HCT116 (cell line): ENCODE measurements at regions not wholly inside any gene's neighbourhood (a gene's known extent, or its start where the extent isn't known, plus 50 kb on each side); places are given as distances from the start of the nearest gene placed in this dataset.

Experiments
- ATAC-seq: fragments of 200-7000 bp; cut with Tn5 transposase; 2 replicates; pipeline ENCODE4 v1.9.1; 2020; ENCODE audit warnings: mild to moderate bottlenecking, moderate library complexity
- BruUV-seq: library from RNA; stranded (reverse); fragments of 400-500 nt; replicated peaks from 2 replicates; lab custom pipeline; 2021; lab: Mats Ljungman, UMichigan
- CTCF ChIA-PET: fragments of 300-600 bp; sonication (Branson Sonifier 250); formaldehyde crosslinking; loops from one replicate; lab custom pipeline; 2021; ENCODE audit warnings: antibody characterized with exemption; lab: Charles Lee
- POLR2A ChIA-PET: fragments of 300-600, 350-600 bp; sonication (Branson Sonifier 250); formaldehyde crosslinking; loops from one replicate; lab custom pipeline; 2021; ENCODE audit warnings: antibody characterized with exemption; lab: Charles Lee
- RAD21 ChIA-PET, 2 experiments: fragments of 300-600 bp; sonication (Branson Sonifier 250); formaldehyde crosslinking; loops; one replicate each; lab custom pipeline; 2023; ENCODE audit warnings: low total read pairs in 2 of 2; ENCODE audit not compliant: uncharacterized antibody in 2 of 2, unreplicated experiment in 2 of 2, low non-redundant PET in 1 of 2; lab: Charles Lee
- DNase-seq: peaks from one replicate; pipeline ENCODE4 v3.0.0-alpha.2; 2010; ENCODE audit warnings: low read depth, low spot score
- H2AFZ ChIP-seq: fragments of 200-600 bp; shearing (Covaris generic), sonication (generic); 2 replicates; pipeline ENCODE4 v1.6.1; 2017; ENCODE audit warnings: low read depth, mixed run types, mixed read lengths, antibody characterized with exemption, low read length; ENCODE audit not compliant: poor library complexity, severe bottlenecking
- H3K27ac ChIP-seq: 2 replicates; pipeline ENCODE4 v1.5.1; 2012; ENCODE audit warnings: low read depth, low read length
- H3K27me3 ChIP-seq: fragments of 200-600 bp; sonication (generic); 2 replicates; pipeline ENCODE4 v1.6.1; 2016; ENCODE audit warnings: mixed run types, low read length, mixed read lengths; ENCODE audit not compliant: insufficient read depth
- H3K36me3 ChIP-seq, 2 experiments: fragments of 200-500 bp in 1 of 2; fragments of 200-600 bp in 1 of 2; sonication (Bioruptor generic) in 1 of 2; sonication (generic) in 1 of 2; 2 replicates each; pipeline versions ENCODE4 v1.5.1 to v1.6.1; 2014 to 2016; ENCODE audit warnings: low read length in 2 of 2, inconsistent platforms in 1 of 2, mixed read lengths in 1 of 2, mixed run types in 1 of 2; ENCODE audit not compliant: insufficient read depth in 2 of 2, control insufficient read depth in 1 of 2
- H3K4me1 ChIP-seq, 2 experiments: fragments of 200-600 bp in 1 of 2; sonication (generic) in 1 of 2; 2 replicates each; pipeline versions ENCODE4 v1.5.1 to v1.6.1; 2012 to 2017; ENCODE audit warnings: low read length in 2 of 2, inconsistent platforms in 1 of 2, mild to moderate bottlenecking in 1 of 2, mixed read lengths in 1 of 2, mixed run types in 1 of 2, moderate library complexity in 1 of 2; ENCODE audit not compliant: insufficient read depth in 2 of 2, control insufficient read depth in 1 of 2
- H3K4me2 ChIP-seq: fragments of 200-600 bp; sonication (generic); 2 replicates; pipeline ENCODE4 v1.6.1; 2017; ENCODE audit warnings: mixed run types, low read length, mixed read lengths
- H3K4me3 ChIP-seq, 2 experiments: fragments of 200-600 bp in 1 of 2; sonication (generic) in 1 of 2; replicated peaks in 1 of 2; 2 replicates each; pipeline ENCODE4 v1.5.1; 2011 to 2016; ENCODE audit warnings: low read length in 2 of 2, control low read depth in 1 of 2, low read depth in 1 of 2, mild to moderate bottlenecking in 1 of 2, mixed read lengths in 1 of 2, mixed run types in 1 of 2
- H3K79me2 ChIP-seq: fragments of 200-600 bp; sonication (generic); 2 replicates; pipeline ENCODE4 v1.6.1; 2017; ENCODE audit warnings: mild to moderate bottlenecking, mixed run types, low read length, moderate library complexity, mixed read lengths; ENCODE audit not compliant: insufficient read depth
- H3K9ac ChIP-seq: fragments of 200-600 bp; sonication (generic); 2 replicates; pipeline ENCODE4 v1.6.1; 2016; ENCODE audit warnings: low read length, mixed read lengths
- H3K9me2 ChIP-seq: fragments of 200-600 bp; sonication (generic), shearing (Covaris generic); 2 replicates; pipeline ENCODE4 v1.6.1; 2017; ENCODE audit warnings: mixed run types, mild to moderate bottlenecking, moderate library complexity; ENCODE audit not compliant: insufficient read depth
- H3K9me3 ChIP-seq, 2 experiments: fragments of 200-500 bp in 1 of 2; fragments of 200-600 bp in 1 of 2; sonication (Bioruptor generic) in 1 of 2; sonication (generic) in 1 of 2; 2 replicates each; pipeline ENCODE4 v1.6.1; 2014 to 2017; ENCODE audit warnings: low read length in 2 of 2, mixed read lengths in 2 of 2, inconsistent platforms in 1 of 2, low read depth in 1 of 2, mild to moderate bottlenecking in 1 of 2, mixed run types in 1 of 2, moderate library complexity in 1 of 2; ENCODE audit not compliant: control insufficient read depth in 1 of 2, insufficient read depth in 1 of 2
- H4K20me1 ChIP-seq: fragments of 200-600 bp; sonication (generic), shearing (Covaris generic); 2 replicates; pipeline ENCODE4 v1.6.1; 2017; ENCODE audit warnings: mixed run types, mild to moderate bottlenecking, moderate library complexity; ENCODE audit not compliant: insufficient read depth
- CBX3 ChIP-seq: IDR thresholded peaks from 2 replicates; pipeline ENCODE4 v1.6.1; 2012; ENCODE audit warnings: low read depth
- CEBPB ChIP-seq: IDR thresholded peaks from 2 replicates; pipeline ENCODE4 v1.6.1; 2012; ENCODE audit warnings: low read depth
- CTCF ChIP-seq, 3 experiments: fragments of 200-600 bp in 1 of 3; sonication (generic) in 1 of 3; IDR thresholded peaks in 2 of 3; conservative IDR thresholded peaks in 1 of 3; 2 replicates each; pipeline ENCODE4 v1.5.1; 2012 to 2017; ENCODE audit warnings: low read depth in 2 of 3, low read length in 2 of 3, antibody characterized with exemption in 1 of 3, borderline replicate concordance in 1 of 3, control low read depth in 1 of 3, mild to moderate bottlenecking in 1 of 3, mixed read lengths in 1 of 3, mixed run types in 1 of 3, moderate library complexity in 1 of 3; ENCODE audit not compliant: insufficient read depth in 1 of 3
- EGR1 ChIP-seq: IDR thresholded peaks from 2 replicates; pipeline ENCODE4 v1.6.1; 2012; ENCODE audit warnings: low read depth
- EZH2 ChIP-seq: fragments of 200-600 bp; sonication (generic); IDR thresholded peaks from 2 replicates; pipeline ENCODE4 v1.6.1; 2017; ENCODE audit warnings: antibody characterized with exemption, mixed run types
- EZH2phosphoT487 ChIP-seq: fragments of 200-600 bp; IDR thresholded peaks from 2 replicates; pipeline ENCODE4 v1.6.1; 2018; ENCODE audit warnings: antibody characterized with exemption, borderline replicate concordance
- FOSL1 ChIP-seq: IDR thresholded peaks from 2 replicates; pipeline ENCODE4 v1.6.1; 2012; ENCODE audit warnings: low read depth
- JUND ChIP-seq: IDR thresholded peaks from 2 replicates; pipeline ENCODE4 v1.6.1; 2012
- MAX ChIP-seq: IDR thresholded peaks from 2 replicates; pipeline ENCODE4 v1.6.1; 2012
- POLR2A ChIP-seq: IDR thresholded peaks from 2 replicates; pipeline ENCODE4 v1.7.0; 2011; ENCODE audit warnings: borderline replicate concordance; ENCODE audit not compliant: insufficient read depth, insufficient read length; ENCODE audit errors: extremely low read depth
- REST ChIP-seq: IDR thresholded peaks from 2 replicates; pipeline ENCODE4 v1.6.1; 2012; ENCODE audit warnings: low read depth
- SIN3A ChIP-seq: IDR thresholded peaks from 2 replicates; pipeline ENCODE4 v1.6.1; 2012; ENCODE audit warnings: low read depth
- SP1 ChIP-seq: IDR thresholded peaks from 2 replicates; pipeline ENCODE4 v1.6.1; 2012; ENCODE audit warnings: low read depth
- SRF ChIP-seq: IDR thresholded peaks from 2 replicates; pipeline ENCODE4 v1.6.1; 2012; ENCODE audit warnings: low read depth
- ZBTB33 ChIP-seq: IDR thresholded peaks from 2 replicates; pipeline ENCODE4 v1.6.1; 2011; ENCODE audit warnings: mild to moderate bottlenecking, low read length, moderate library complexity; ENCODE audit not compliant: insufficient replicate concordance; ENCODE audit errors: extremely low read depth
- ZFX ChIP-seq: fragments of 450-650 bp; IDR thresholded peaks from 2 replicates; pipeline ENCODE4 v1.6.1; 2017
- intact Hi-C: fragments of 100-400 bp; cut with micrococcal nuclease; formaldehyde crosslinking; loops from 2 replicates; pipeline ENCODE4 v1.10.0; 2022

GRCh38 chr5:175032741-175033151, 308.4 kb downstream of the MSX2 start:
- POLR2A ChIA-PET = no interaction called here
- DNase-seq (no peak), ATAC-seq (no peak)
- H3K9ac ChIP-seq = no peak overlapping the region
- no peaks in the 10 kb centered on the region for H3K9me2 ChIP-seq
- H3K4me3 ChIP-seq = no peak overlapping the region
- H3K4me2 ChIP-seq = no peak overlapping the region
- intact Hi-C loops = no loop called here
- H3K27me3 ChIP-seq = no peaks in the 10 kb centered on the region
- TF ChIP-seq EGR1 = no peak
- RAD21 ChIA-PET = no interaction called here
- H3K4me1 ChIP-seq = no peaks in the 10 kb centered on the region
- no peak overlapping the region for H3K27ac ChIP-seq
- no peak overlapping the region for H2AFZ ChIP-seq
- H3K79me2 ChIP-seq = no peaks in the 10 kb centered on the region
- H4K20me1 ChIP-seq = no peaks in the 10 kb centered on the region
- CTCF ChIA-PET = no interaction called here
- H3K36me3 ChIP-seq = no peaks in the 10 kb centered on the region
- no peaks in the 10 kb centered on the region for H3K9me3 ChIP-seq
- no TSS peak for BruUV-seq

- POLR2A ChIA-PET = no interaction called here
- no peak overlapping the region for H3K4me3 ChIP-seq
- H3K27me3 ChIP-seq = no peaks in the 10 kb centered on the region
- H3K4me2 ChIP-seq = no peak overlapping the region
- H4K20me1 ChIP-seq = no peaks in the 10 kb centered on the region
- H3K27ac ChIP-seq = no peak overlapping the region
- no peak overlapping the region for H3K9ac ChIP-seq
- no peak overlapping the region for H2AFZ ChIP-seq
- intact Hi-C loops = no loop called here
- no peaks in the 10 kb centered on the region for H3K4me1 ChIP-seq
- DNase-seq (no peak), ATAC-seq (no peak)
- no peaks in the 10 kb centered on the region for H3K9me3 ChIP-seq
- RAD21 ChIA-PET = no interaction called here
- H3K36me3 ChIP-seq = no peaks in the 10 kb centered on the region
- no peaks in the 10 kb centered on the region for H3K79me2 ChIP-seq
- H3K9me2 ChIP-seq = no peaks in the 10 kb centered on the region
- CTCF ChIA-PET = no interaction called here
- BruUV-seq = no TSS peak
- TF ChIP-seq JUND = no peak
- TF ChIP-seq EGR1 = no peak
- TF ChIP-seq CTCF (IDR thresholded peaks at IDR 0.05 in 2 of 3, conservative IDR thresholded peaks at IDR 0.05 in 1 of 3; ENCODE audit: borderline replicate concordance in 1 of 3, insufficient read depth in 1 of 3, low read depth in 2 of 3, low read length in 2 of 3) = no peak
- TF ChIP-seq ZFX = no peak
- no peak for TF ChIP-seq SIN3A
- no peak for TF ChIP-seq CBX3
- TF ChIP-seq SRF = no peak
- TF ChIP-seq POLR2A = no peak
- TF ChIP-seq ZBTB33 = no peak
- TF ChIP-seq EZH2phosphoT487 = no peak
- TF ChIP-seq CEBPB = no peak
- no peak for TF ChIP-seq MAX
- TF ChIP-seq REST = no peak
- TF ChIP-seq SP1 = no peak
- no peak for TF ChIP-seq FOSL1
- no peak for TF ChIP-seq EZH2
Measured at GRCh38 chr5:175032013-175032412, 307.6 kb downstream of the MSX2 start.
